ENCODE measurements at regions not wholly inside any gene's neighbourhood (a gene's known extent, or its start where the extent isn't known, plus 50 kb on each side); places are given as distances from the start of the nearest gene placed in this dataset.
"Not testable (repeated sequence)": the region's sequence is repeated elsewhere in the genome, so short reads cannot be mapped to it uniquely, and the experiment has no call there.

DNA sequence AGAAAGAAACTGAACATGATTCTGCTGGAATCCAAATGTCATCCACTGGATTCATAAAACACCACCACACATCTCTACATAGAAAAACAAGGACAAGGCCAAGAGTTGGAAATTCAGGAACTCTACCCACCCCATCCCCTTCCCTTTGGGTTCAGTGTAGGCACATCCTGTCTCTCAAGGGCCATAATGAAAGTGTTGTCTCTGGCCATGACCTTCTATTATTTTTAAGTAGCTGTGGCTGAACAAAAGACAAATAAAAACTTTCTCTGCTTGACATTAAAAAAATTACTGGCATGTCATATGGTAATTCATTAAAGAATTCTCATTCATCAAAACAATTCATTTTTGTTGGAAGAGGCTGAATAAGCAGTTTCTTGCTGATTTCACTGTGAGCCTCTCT lies 54.9 kb upstream of the ZBTB18 start:
- DNase-seq (ENCODE audit: low read depth): no peak

DNA sequence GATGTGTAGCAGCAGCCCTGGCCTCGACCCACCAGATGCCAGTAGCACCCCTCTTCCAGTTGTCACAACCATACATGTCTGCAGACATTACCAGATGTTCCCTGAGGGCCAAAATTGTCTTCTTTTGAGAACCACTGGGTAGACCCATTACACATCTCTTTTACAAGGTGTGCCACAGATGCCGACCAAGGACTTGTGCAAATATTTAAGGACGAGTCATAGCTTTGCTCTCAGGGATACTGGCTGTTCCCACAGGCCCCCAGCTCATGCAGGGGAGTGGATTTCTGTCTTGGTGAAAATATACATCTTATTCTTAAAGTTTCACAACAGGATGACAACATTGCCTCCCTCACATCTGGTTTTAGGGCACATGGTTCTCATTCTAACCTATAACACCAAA lies 59.4 kb upstream of the ZBTB18 start:
- DNase-seq (ENCODE audit: low read depth): no peak

DNA sequence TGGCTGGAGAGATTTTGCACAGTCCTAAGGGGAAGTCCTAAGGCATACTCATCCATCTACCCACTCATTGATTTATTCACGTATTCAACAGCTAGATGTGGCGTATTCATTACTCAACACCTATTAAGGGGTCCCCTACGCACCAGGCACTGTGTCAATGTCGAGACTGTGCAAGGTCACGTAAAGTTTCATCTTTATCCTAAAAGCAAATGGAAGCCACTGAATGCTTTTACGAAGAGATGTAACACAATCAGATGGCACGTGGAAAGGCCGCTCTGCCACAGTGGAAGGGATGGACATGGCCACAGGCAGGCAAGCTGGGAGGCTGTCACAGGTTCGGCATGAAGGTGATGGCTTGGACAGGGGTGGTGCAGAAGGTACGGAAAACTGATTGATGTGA lies 66.3 kb upstream of the ZBTB18 start:
- no peak for DNase-seq (ENCODE audit: low read depth)

DNA sequence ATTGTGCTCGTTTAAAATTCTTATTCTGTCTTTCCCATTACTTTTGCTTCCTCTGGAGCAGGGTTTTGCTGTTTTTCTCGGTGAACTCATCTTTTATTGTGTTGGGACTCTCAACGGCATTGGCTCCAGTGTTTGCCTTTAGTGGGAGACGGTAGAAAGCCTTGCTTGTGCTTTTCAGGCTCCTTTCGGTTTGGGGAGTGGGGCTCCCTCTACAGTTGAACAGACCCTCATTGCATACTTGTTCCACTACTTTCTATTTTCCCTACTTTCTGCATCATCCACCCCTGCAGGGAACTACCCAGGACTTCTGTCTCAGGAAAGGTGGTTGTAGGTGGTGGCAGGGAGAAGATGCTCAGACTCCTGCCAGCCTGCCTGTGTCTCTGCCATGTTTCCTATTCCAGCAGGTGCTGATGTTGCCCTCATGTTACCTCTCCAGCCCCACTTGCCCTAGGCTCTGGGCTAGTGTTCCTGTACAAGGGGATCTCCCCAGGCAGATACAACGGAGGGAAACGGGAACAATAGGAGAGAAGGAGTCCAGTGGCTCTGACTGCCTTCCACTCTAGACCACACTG lies 68.5 kb upstream of the ZBTB18 start:
- DNase-seq (ENCODE audit: low read depth): no peak

DNA sequence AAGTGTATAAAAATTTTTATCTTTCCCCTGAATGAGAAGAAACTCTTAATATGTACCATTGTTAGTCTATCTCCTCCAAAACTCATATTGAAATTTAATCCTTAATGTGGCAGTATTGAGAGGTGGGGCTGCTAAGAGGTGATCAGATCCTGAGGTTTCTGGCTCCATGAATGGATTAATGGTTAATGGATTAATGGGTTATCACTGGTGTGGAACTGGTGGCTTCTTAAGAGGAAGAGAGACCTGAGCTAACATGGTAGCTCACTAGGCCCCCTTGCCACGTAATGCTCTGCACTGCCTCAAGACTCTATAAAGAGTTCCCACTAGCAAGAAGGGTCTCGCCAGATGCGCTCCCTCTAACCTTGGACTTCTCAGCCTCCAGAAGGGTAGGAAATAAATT lies 70.6 kb upstream of the ZBTB18 start:
- DNase-seq (ENCODE audit: low read depth): no peak

DNA sequence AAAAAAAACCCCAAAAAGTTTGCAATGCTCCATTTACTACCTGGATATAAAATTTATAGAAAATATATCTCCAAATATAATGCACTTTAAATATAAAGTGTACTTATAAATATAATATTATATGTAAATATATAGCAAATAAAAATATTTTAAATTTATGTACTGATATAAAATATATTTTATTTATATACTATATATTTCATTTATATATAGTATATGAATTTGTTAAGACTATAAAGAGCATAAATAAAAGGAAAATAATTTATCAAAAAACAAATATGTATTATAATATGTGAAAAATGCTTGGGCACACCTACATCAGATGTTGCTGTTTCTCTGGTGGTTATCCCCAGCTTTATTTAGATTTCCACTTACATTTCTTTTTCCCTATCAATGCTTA lies 71.0 kb upstream of the ZBTB18 start:
- DNase-seq (ENCODE audit: low read depth): no peak

DNA sequence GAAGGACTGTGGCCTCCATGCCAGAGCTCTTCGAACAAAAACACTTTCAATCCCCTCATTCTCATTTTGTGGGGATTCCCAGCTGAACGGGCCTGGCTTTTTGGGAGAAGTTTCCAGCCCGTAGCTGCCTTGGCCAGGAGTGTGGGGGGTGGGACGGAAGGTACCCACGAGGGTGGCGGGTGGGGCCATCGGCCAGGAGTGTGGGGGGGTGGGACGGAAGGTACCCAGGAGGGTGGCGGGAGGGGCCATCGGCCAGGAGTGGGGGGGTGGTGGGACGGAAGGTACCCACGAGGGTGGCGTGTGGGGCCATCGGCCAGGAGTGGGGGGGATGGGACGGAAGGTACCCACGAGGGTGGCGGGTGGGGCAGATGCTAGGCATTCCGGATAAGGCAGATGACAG lies 71.7 kb upstream of the ZBTB18 start:
- DNase-seq (ENCODE audit: low read depth): no peak

DNA sequence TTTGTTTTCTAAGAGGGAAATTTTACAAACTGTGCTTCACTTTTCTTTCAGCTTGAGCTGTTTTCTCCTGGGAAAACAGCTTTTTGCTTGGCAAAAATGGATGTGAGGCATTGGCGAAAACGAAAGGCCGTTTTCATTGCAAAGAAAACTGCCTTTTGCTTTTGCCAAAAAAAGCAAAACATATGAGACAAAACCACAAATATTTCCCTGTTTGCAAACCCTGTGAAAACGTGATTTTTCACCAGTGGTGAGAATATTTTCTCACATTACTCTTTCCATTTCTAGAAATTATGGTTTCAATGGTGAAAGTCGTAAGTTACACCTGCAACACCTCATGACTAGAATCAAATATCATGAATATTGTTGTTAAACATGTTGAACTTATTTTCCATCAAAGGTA lies 74.0 kb upstream of the ZBTB18 start:
- DNase-seq (ENCODE audit: low read depth): no peak

DNA sequence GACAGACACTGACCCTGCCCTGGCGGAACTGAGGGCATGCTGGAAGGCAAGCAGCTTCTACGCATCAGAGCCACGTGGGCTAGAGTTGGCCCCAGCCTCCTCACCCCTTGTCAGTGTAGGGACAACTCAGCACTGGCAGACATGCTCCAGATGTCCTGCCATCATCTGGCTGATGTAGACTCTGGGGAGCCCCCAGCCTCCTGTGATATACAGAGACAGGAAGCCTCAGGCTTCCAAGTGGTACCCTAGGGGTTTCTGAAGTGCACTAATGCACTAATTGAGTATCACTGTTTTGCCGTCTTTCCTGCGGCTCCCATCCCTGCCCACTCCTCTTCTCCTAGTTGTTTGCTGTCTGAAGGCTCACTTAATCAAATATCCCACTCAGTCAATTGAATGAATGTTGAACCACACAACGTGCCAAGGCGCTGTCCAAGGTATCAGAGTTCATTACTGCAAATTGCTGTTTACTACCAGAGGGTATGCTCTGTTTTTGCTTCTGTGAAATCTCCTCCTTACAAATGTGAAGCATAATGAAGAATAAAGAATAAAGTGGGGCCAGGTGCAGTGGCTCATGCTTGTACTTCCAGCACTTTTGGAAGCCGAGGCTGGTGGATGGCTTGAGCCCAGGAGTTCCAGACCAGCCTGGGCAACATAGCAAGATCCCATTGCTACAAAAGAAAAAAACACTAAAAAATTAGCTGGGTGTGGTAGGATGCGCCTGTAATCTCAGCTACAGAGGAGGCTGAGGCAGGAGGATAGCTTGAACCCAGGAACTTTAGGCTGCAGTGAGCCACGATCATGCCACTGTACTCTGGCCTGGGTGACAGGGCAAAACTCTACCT lies 76.4 kb upstream of the ZBTB18 start:
- DNase-seq (ENCODE audit: low read depth): no peak

DNA sequence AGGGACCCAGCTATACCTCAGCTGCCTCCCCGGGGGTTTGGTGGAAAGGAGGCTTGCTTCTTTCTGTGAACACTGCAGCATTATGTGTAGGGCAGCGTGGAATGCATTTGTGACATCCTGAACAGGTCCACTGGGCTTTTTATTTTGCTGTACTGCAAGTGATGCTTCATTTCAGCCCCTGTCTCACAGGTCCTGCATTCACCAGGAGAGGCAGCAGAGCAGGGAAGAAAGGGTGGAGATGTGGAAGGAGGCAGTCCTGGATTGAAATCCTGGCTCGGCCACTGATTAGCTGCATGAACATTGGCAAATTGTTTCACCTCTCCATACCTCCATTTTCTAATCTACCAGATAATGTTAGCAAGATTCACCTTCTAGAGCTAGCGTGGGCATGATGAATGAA lies 77.9 kb upstream of the ZBTB18 start:
- DNase-seq (ENCODE audit: low read depth): no peak

DNA sequence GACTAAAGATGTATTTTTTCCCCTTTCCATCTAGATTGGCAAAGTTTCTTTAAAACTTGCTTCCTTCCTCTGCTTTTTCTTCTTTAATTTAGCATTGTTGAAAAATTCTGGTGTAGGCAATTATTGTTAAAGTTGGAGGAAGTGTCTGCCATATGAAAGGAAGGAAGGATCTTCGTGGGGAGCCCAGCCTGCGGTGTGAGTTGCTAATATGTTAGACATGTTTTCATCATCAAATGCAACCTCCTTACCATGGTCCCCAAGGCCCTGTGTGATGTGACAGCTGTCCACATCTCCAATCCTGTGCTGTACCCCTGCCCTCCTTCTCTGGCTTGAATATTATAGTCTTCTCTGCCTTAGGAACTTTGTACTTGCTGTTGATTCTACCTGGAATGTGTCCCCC lies 81.0 kb upstream of the ZBTB18 start:
- DNase-seq (ENCODE audit: low read depth): no peak

DNA sequence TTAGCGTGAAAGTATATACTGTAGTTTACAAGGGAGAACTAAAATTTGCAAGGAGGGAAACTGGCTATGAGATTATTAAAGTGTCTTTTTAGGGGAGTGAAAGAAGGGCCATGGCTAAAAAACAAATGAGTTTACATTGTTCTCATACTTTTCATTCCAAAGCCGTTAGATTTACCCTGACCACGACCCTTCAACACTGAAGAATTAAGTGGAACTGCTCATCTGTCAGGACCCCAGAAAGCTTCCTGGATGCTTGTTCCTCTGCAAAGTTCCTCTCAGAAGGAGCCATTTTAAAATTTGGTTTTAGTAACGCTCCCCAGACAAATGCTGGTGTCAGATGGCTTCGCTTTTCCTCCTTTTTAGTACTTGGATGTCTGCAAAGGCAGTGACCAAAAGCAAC lies 82.7 kb upstream of the ZBTB18 start:
- no peak for DNase-seq (ENCODE audit: low read depth)

DNA sequence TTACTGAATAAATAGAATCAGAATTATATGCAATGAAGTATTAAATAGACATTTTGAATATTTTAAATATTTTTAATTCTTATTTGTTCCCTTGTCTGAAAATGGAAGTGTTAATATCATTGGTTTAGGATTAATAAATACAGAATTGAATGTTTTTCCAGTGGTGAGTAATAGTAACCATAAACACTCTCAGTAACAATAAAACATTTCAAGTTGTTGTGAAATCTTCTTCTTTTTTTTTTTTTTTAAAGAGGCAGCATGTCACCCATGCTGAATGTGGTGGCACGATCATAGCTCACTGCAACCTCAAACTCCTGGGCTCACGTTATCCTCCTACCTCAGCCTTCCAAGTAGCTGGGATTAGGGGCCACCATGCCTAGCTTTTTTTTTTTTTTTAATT lies 86.2 kb upstream of the ZBTB18 start:
- no peak for DNase-seq (ENCODE audit: low read depth)

DNA sequence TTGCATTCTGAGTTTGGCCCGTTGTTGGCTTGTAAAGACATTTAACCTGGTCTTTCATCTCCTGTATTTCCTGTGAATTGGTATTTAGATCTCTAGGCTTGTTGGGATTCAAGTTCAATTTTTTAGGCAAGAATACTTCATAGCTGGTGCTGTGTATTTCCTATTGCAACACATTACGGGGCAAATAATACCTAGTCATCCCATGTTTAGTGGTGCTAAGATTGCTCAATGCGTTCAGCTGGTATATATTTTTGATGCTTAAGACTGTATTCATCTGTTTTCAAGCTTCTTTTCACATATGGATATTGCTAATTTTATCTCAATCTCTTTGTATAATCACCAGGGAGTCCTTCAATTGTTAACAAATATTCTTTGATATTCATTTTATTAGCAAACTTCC lies 87.5 kb upstream of the ZBTB18 start:
- no peak for DNase-seq (ENCODE audit: low read depth)

DNA sequence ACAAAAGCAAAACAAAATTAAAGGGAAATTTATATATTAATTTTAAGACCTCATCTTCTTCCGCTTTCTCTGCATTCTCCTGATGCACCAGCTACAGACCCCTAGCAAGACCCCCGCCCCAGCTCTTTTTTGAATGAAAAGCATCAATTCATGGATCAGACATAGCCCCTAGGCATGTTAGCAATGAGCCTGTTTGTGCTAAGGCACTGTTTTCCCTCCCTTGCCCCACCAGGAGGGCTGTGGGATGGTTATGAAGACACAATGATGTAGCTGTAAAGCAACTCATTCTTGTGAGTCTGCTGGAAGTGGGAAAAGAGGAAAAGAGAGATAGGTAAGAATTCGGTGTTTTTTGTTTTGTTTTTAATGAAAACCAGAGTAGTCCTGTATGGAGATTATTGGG lies 88.5 kb upstream of the ZBTB18 start:
- DNase-seq (ENCODE audit: low read depth): no peak

DNA sequence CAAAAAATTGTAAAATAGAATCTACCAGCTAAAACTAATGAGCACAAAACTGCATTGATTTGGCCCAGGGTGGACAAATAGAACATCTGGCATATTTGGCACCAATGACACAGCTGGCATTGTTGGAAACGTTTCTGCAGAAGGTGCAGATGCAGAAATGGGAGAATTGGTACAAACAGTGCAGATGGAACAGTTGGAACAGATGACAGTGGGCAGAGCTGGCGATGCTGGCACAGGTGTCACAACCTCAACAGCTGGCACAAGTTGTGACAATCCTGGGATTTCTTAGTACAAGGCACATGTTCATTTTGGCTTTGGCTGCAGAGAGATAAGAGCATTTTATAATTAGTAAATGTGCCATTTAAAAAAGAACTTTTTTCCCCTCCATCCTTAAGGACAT lies 91.1 kb upstream of the ZBTB18 start:
- DNase-seq (ENCODE audit: low read depth): no peak

DNA sequence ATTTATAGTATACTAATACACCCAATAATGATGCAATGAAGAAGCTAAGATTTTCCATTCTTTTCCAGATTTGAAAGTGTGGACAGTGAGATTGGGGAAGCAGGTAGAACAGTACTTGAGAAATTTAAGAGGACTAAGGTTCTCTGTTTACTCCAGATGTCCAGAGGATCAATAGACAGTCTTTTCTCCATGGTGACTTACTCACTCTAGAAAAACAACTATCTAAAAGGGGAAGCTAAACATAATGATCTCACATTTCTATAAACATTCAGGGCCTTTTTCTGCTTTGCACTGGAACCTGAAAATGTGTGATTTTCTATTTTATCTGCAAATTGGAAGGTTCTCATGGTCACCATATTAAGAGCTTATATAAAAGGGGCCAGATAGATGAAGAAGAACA lies 93.9 kb upstream of the ZBTB18 start:
- DNase-seq (ENCODE audit: low read depth): no peak

DNA sequence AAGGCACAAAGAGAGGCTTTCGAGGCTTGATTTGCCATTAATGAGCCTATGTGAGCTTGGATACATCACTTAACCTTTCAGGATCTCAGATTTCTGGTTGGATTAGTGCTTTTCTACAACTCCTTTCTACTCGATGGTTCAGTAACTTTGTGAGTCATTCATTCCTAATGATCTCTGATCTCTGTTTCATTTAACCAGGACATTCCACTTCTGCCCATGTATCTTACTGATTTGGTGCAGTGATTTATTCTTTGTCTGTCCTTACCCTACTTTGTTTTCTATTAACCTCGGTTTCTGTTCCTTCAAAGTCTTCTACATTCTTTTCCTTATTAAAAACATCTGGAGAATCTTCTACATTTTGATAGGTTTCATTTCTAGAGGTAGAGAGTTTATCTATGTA lies 94.6 kb upstream of the ZBTB18 start:
- DNase-seq (ENCODE audit: low read depth): no peak

DNA sequence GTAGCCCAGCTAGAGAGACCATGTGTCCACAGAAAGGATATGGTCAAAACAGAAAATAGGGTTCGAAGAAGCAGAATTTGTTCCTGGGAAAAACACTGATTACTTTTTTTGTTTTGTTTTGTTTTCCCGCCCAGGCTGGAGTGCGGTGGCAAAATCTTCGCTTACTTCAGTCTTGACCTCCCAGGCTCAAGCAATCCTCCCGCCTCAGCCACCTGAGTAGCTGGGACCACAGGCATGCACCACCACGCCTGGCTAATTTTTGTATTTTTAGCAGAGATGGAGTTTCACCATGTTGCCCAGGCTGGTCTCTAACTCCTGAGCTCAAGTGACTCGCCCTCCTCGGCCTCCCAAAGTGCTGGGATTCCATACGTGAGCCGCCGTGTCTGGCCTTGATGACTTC lies 99.9 kb upstream of the ZBTB18 start:
- DNase-seq (ENCODE audit: low read depth): not testable (repeated sequence)

DNA sequence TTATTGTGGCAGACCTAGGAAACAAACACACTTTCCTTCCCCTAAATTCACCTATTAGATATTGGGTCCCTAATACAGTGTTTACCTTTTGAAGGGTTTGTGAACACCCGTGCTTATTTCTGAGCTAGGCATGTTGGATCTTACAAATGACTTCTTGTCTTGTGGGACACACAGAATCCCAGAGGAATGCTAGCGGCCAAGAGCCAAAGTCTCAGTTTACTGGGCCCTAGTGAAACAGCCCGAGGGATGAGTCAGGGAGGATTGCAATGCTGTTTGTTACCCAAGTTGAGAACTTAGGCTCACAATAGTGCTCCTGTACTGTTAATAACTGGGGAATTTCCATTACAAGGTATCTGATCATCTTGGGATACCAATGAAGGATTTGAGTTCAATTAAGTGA lies 100.1 kb upstream of the AKT3 start:
- no peak for DNase-seq (ENCODE audit: low read depth)

DNA sequence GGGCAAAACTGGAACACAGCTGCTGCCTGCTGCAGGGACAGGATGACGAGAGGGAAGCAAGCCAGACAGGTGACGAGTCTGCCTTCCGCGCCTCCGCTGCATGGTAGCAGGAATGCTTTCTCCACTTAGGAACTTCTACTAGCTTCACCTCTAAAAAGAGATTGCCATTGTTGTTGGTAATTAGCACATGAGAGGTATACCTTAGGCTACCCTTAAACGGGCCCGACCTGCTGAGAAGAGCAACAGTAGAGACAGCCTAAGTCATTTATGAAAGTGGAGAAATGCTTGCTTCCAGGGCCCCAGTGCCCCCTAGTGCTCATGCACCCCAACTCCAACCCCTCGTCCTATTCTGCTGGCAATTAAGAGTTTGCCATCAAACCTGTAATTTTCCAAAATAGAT lies 96.9 kb upstream of the AKT3 start:
- no peak for DNase-seq (ENCODE audit: low read depth)

DNA sequence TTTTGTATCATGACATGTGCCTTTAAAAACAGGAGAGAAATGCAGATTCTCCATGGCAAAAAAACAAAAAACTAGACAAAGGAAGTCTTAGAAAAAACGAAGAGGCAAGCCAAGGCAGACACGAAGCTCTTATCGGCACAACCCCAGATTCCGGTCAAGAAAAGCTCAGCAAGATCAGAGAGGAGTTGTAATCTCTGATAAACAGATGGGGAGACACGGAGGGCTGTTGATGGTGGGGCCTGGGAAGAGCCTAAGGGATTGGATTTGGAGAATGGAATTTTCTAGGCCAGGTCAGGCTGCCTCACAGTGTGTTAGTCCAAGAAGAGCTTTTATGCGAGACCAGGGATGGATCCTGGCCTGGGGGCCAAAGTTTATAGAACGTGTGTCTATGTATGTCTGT lies 96.2 kb upstream of the AKT3 start:
- DNase-seq (ENCODE audit: low read depth): peak; percentile 60

DNA sequence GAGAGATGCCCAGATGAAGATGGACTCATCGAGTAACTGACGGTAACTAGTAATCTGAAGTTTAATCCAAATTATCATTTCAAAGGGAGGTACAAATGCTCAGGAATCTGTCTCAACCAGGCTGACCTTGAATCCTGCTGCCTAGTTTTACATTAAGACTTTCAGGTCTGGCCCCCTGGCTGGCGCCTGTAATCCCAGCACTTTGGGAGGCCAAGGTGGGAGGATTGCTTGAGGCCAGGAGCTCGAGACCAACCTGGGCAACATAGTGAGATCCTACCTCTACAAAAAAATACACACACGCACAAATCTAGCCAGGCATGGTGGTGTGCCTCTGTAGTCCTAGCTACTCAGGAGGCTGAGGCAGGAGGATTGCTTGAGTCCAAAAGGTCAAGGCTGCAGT lies 95.7 kb upstream of the AKT3 start:
- no peak for DNase-seq (ENCODE audit: low read depth)

Data from CMK (cell line).